ENCODE measurements at regions not wholly inside any gene's neighbourhood (a gene's known extent, or its start where the extent isn't known, plus 50 kb on each side); places are given as distances from the start of the nearest gene placed in this dataset.
"Not testable (repeated sequence)": the region's sequence is repeated elsewhere in the genome, so short reads cannot be mapped to it uniquely, and the experiment has no call there.

- DNase-seq: no peak
These were observed 288.2 kb upstream of the PREP start for GRCh38 chr6:105691081-105691480.

GRCh38 chr6:105688573-105688972 is 285.7 kb upstream of the PREP start:
- DNase-seq: no peak

GRCh38 chr6:105686793-105687192 is 283.9 kb upstream of the PREP start:
- DNase-seq: not testable (repeated sequence)

- DNase-seq: no peak
These were observed 278.2 kb upstream of the PREP start for GRCh38 chr6:105681061-105681460.

GRCh38 chr6:105680131-105680530 is 277.2 kb upstream of the PREP start:
- no peak for DNase-seq

- no peak for DNase-seq
These were observed 275.6 kb upstream of the PREP start for GRCh38 chr6:105678516-105678915.

- no peak for DNase-seq
These were observed 275.0 kb upstream of the PREP start for GRCh38 chr6:105677671-105678475.

GRCh38 chr6:105676857-105677256 is 274.0 kb upstream of the PREP start:
- no peak for DNase-seq

- DNase-seq: no peak
These were observed 273.0 kb upstream of the PREP start for GRCh38 chr6:105675715-105676397.

GRCh38 chr6:105672856-105673538 is 270.1 kb upstream of the PREP start:
- DNase-seq: not testable (repeated sequence)

GRCh38 chr6:105669232-105669631 is 266.4 kb upstream of the PREP start:
- DNase-seq: no peak

- no peak for DNase-seq
These were observed 264.2 kb upstream of the PREP start for GRCh38 chr6:105667056-105667455.

- no peak for DNase-seq
These were observed 262.0 kb upstream of the PREP start for GRCh38 chr6:105664931-105665330.

GRCh38 chr6:105651969-105652368 is 249.1 kb upstream of the PREP start:
- no peak for DNase-seq

GRCh38 chr6:105650347-105650746 is 247.5 kb upstream of the PREP start:
- DNase-seq: no peak

GRCh38 chr6:105649192-105649591 is 246.3 kb upstream of the PREP start:
- no peak for DNase-seq

- DNase-seq: no peak
These were observed 245.4 kb upstream of the PREP start for GRCh38 chr6:105648276-105648675.

GRCh38 chr6:105646391-105646867 is 243.5 kb upstream of the PREP start:
- peak; percentile 24 for DNase-seq

GRCh38 chr6:105645958-105646357 is 243.1 kb upstream of the PREP start:
- no peak for DNase-seq

GRCh38 chr6:105645156-105645555 is 242.3 kb upstream of the PREP start:
- DNase-seq: no peak

GRCh38 chr6:105644691-105645090 is 241.8 kb upstream of the PREP start:
- DNase-seq: no peak

GRCh38 chr6:105644073-105644489 is 241.2 kb upstream of the PREP start:
- no peak for DNase-seq

GRCh38 chr6:105642708-105643107 is 239.8 kb upstream of the PREP start:
- no peak for DNase-seq

GRCh38 chr6:105641504-105641903 is 238.6 kb upstream of the PREP start:
- DNase-seq: no peak

All from CD4-positive, alpha-beta T cell treated with Interleukin-17A for 4 hours (primary cell).